ENCODE measurements at regions not wholly inside any gene's neighbourhood (a gene's known extent, or its start where the extent isn't known, plus 50 kb on each side); places are given as distances from the start of the nearest gene placed in this dataset.

- no peak overlapping the region for H3K27ac Mint-ChIP-seq (ENCODE audit: unreplicated experiment)
- no peaks in the 10 kb centered on the region for H3K9me3 Mint-ChIP-seq (ENCODE audit: unreplicated experiment)
- no peak for TF ChIP-seq CTCF (IDR thresholded peaks at IDR 0.05; ENCODE audit: partially characterized antibody, unreplicated experiment)
- DNase-seq: no peak
- H3K27me3 Mint-ChIP-seq (ENCODE audit: unreplicated experiment): peaks cover 3% of the 10 kb centered on the region
- H3K36me3 Mint-ChIP-seq (ENCODE audit: unreplicated experiment): no peaks in the 10 kb centered on the region
- no peaks in the 10 kb centered on the region for H3K4me1 Mint-ChIP-seq (ENCODE audit: low read depth, unreplicated experiment)
- no peak overlapping the region for H3K4me3 Mint-ChIP-seq (ENCODE audit: unreplicated experiment)
Measured at GRCh38 chr4:14560577-14560976, 441.7 kb upstream of the CPEB2 start.

GRCh38 chr4:14562901-14563300, 439.4 kb upstream of the CPEB2 start:
- Mint-ChIP-seq H3K27ac (ENCODE audit: unreplicated experiment) (no peak overlapping the region), H3K9me3 (ENCODE audit: unreplicated experiment) (peaks cover 2% of the 10 kb centered on the region), H3K4me3 (ENCODE audit: unreplicated experiment) (no peak overlapping the region), H3K27me3 (ENCODE audit: unreplicated experiment) (peaks cover 3% of the 10 kb centered on the region), H3K36me3 (ENCODE audit: unreplicated experiment) (no peaks in the 10 kb centered on the region), H3K4me1 (ENCODE audit: low read depth, unreplicated experiment) (no peaks in the 10 kb centered on the region)
- no peak for DNase-seq
- TF ChIP-seq CTCF (IDR thresholded peaks at IDR 0.05; ENCODE audit: partially characterized antibody, unreplicated experiment): no peak

GRCh38 chr4:14564281-14564680, 438.0 kb upstream of the CPEB2 start:
- no peaks in the 10 kb centered on the region for H3K36me3 Mint-ChIP-seq (ENCODE audit: unreplicated experiment)
- TF ChIP-seq CTCF (IDR thresholded peaks at IDR 0.05; ENCODE audit: partially characterized antibody, unreplicated experiment): no peak
- no peaks in the 10 kb centered on the region for H3K4me1 Mint-ChIP-seq (ENCODE audit: low read depth, unreplicated experiment)
- H3K9me3 Mint-ChIP-seq (ENCODE audit: unreplicated experiment): peaks cover 2% of the 10 kb centered on the region
- no peak for DNase-seq
- no peak overlapping the region for H3K4me3 Mint-ChIP-seq (ENCODE audit: unreplicated experiment)
- H3K27ac Mint-ChIP-seq (ENCODE audit: unreplicated experiment): no peak overlapping the region
- peaks cover 3% of the 10 kb centered on the region for H3K27me3 Mint-ChIP-seq (ENCODE audit: unreplicated experiment)

GRCh38 chr4:14566518-14566917, 435.8 kb upstream of the CPEB2 start:
- Mint-ChIP-seq H3K9me3 (ENCODE audit: unreplicated experiment) (peaks cover 2% of the 10 kb centered on the region), H3K27me3 (ENCODE audit: unreplicated experiment) (no peaks in the 10 kb centered on the region), H3K27ac (ENCODE audit: unreplicated experiment) (no peak overlapping the region), H3K36me3 (ENCODE audit: unreplicated experiment) (no peaks in the 10 kb centered on the region), H3K4me1 (ENCODE audit: low read depth, unreplicated experiment) (no peaks in the 10 kb centered on the region), H3K4me3 (ENCODE audit: unreplicated experiment) (no peak overlapping the region)
- no peak for DNase-seq
- TF ChIP-seq CTCF (IDR thresholded peaks at IDR 0.05; ENCODE audit: partially characterized antibody, unreplicated experiment): no peak

GRCh38 chr4:14568351-14568750, 433.9 kb upstream of the CPEB2 start:
- H3K27ac Mint-ChIP-seq (ENCODE audit: unreplicated experiment): no peak overlapping the region

More at GRCh38 chr4:14568351-14568750, 433.9 kb upstream of the CPEB2 start:
- no peaks in the 10 kb centered on the region for H3K36me3 Mint-ChIP-seq (ENCODE audit: unreplicated experiment)
- H3K9me3 Mint-ChIP-seq (ENCODE audit: unreplicated experiment): peaks cover 2% of the 10 kb centered on the region
- no peak for TF ChIP-seq CTCF (IDR thresholded peaks at IDR 0.05; ENCODE audit: partially characterized antibody, unreplicated experiment)
- no peaks in the 10 kb centered on the region for H3K27me3 Mint-ChIP-seq (ENCODE audit: unreplicated experiment)
- H3K4me3 Mint-ChIP-seq (ENCODE audit: unreplicated experiment): no peak overlapping the region
- no peaks in the 10 kb centered on the region for H3K4me1 Mint-ChIP-seq (ENCODE audit: low read depth, unreplicated experiment)
- DNase-seq: no peak

Measured in glutamatergic neuron (in vitro differentiated cells).